Large intestine (tissue), 3 donors: ENCODE measurements at regions not wholly inside any gene's neighbourhood (a gene's known extent, or its start where the extent isn't known, plus 50 kb on each side); places are given as distances from the start of the nearest gene placed in this dataset.

Experiments
- DNase-seq, 2 donors: peaks; one replicate each; pipeline versions ENCODE4 v3.0.0 to v3.0.0-alpha.2; 2013
- H3K27ac ChIP-seq: one replicate; pipeline ENCODE4 v1.5.1; 2013; ENCODE audit warnings: low read length
- H3K27me3 ChIP-seq: 2 replicates; pipeline ENCODE4 v1.6.1; 2013; ENCODE audit warnings: low read length; ENCODE audit not compliant: control insufficient read depth, insufficient read depth
- H3K36me3 ChIP-seq: 2 replicates; pipeline ENCODE4 v1.6.1; 2013; ENCODE audit warnings: low read length; ENCODE audit not compliant: control insufficient read depth, insufficient read depth
- H3K4me1 ChIP-seq: one replicate; pipeline ENCODE4 v1.6.1; 2013; ENCODE audit warnings: low read length; ENCODE audit not compliant: control insufficient read depth, insufficient read depth
- H3K4me3 ChIP-seq: one replicate; pipeline ENCODE4 v1.5.1; 2013; ENCODE audit warnings: low read length
- H3K9me3 ChIP-seq: one replicate; pipeline ENCODE4 v1.6.1; 2013; ENCODE audit warnings: mild to moderate bottlenecking, low read depth, low read length, moderate library complexity; ENCODE audit not compliant: control insufficient read depth
- WGBS: methylation state at CpG from one replicate; pipeline ENCODE4 v1.1.5; 2013; ENCODE audit warnings: low lambda C conversion rate; ENCODE audit not compliant: insufficient coverage; 5-methylcytosine and 5-hydroxymethylcytosine counted together

DNA sequence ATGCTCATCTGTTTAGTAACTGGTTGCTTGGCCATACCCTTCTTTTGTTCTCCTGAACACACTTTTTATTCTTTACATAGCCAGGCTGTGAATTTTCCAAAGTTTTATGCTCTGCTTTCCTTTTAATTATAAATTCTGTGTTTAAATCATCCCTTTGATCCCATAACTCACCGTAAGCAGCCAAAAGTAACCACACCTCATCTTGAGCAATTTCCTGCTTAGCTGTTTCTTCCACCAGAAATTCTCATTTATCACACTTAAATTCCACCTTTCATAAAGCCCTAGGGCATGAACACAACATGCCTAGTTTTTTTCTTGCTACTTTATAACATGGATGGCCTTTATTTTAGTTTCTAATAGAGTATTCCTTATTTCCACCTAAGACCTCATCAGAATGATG lies 510.7 kb downstream of the C12orf50 start:
- WGBS: 100% methylated on average over 1 of the region's 1 CpG
- Histone ChIP-seq H3K4me3 (no peak overlapping the region), H3K36me3 (no peaks in the 10 kb centered on the region), H3K9me3 (no peaks in the 10 kb centered on the region), H3K27me3 (no peaks in the 10 kb centered on the region), H3K27ac (no peak overlapping the region), H3K4me1 (no peaks in the 10 kb centered on the region)
- no peak for DNase-seq

DNA sequence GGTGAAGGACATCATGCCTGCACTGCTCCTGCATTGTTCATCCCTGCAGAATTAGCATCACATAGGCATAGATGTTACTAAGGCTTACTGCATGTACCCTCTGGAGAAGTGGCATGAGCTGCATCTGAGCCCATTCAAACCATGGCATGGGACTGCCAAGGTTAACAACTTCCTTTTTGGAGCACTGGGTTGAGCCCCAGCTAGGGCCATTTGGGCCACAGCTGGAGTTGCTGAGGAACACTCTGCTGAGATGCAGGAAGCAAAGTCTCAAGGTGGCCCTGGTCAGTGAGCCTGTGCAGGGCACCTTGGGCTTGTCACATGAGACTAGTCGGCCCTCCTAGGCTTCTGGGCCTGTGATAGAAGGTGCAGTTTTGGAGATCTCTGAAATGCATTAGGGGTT lies 511.2 kb downstream of the C12orf50 start:
- no peak overlapping the region for H3K27ac ChIP-seq
- H3K27me3 ChIP-seq: no peaks in the 10 kb centered on the region
- no peaks in the 10 kb centered on the region for H3K4me1 ChIP-seq
- no CpG with 5 or more reads among the region's 1 CpG for WGBS
- no peaks in the 10 kb centered on the region for H3K9me3 ChIP-seq
- H3K4me3 ChIP-seq: no peak overlapping the region
- no peak for DNase-seq
- H3K36me3 ChIP-seq: no peaks in the 10 kb centered on the region

- no peak overlapping the region for H3K27ac ChIP-seq
- 40% methylated on average over 1 of the region's 2 CpGs for WGBS
- no peaks in the 10 kb centered on the region for H3K27me3 ChIP-seq
- H3K4me1 ChIP-seq: no peaks in the 10 kb centered on the region
- no peaks in the 10 kb centered on the region for H3K9me3 ChIP-seq
- no peaks in the 10 kb centered on the region for H3K36me3 ChIP-seq
- DNase-seq: no peak
- H3K4me3 ChIP-seq: no peak overlapping the region
Observed at GRCh38 chr12:87513536-87514280, 515.5 kb downstream of the C12orf50 start.

- whole genome bisulfite sequencing: 60% methylated on average over 1 of the region's 3 CpGs
- H3K9me3 ChIP-seq: no peaks in the 10 kb centered on the region
- no peak for DNase-seq
- no peak overlapping the region for H3K27ac ChIP-seq
- H3K4me3 ChIP-seq: no peak overlapping the region
- no peaks in the 10 kb centered on the region for H3K27me3 ChIP-seq
- H3K4me1 ChIP-seq: no peaks in the 10 kb centered on the region
- H3K36me3 ChIP-seq: no peaks in the 10 kb centered on the region
Observed at GRCh38 chr12:87511371-87511770, 517.8 kb downstream of the C12orf50 start.

- Histone ChIP-seq H3K27ac (no peak overlapping the region), H3K27me3 (no peaks in the 10 kb centered on the region), H3K36me3 (no peaks in the 10 kb centered on the region), H3K4me3 (no peak overlapping the region), H3K4me1 (no peaks in the 10 kb centered on the region), H3K9me3 (no peaks in the 10 kb centered on the region)
- no peak for DNase-seq
Observed at GRCh38 chr12:87509237-87509820, 519.9 kb downstream of the C12orf50 start.

DNA sequence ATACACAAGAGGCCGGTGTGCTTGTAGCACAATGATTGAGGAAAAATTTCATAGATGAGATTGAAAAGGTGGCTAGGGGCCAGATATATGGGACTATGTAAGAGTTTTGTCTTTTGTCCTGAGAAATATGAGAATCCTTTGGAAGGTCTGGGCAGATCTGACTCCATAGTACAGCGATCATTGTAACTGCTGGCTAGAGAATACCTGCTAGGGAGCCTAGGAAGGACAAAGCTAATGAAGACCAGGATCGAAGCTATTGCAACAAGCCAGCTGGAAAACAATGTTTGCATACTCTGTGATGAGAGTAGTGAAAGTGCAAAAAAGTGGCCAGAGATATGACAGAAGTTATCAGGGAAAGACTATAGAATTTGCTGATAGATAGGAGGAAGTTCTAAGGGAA lies 537.6 kb downstream of the C12orf50 start:
- 75% methylated on average over 1 of the region's 3 CpGs for WGBS
- Histone ChIP-seq H3K9me3 (no peaks in the 10 kb centered on the region), H3K27ac (no peak overlapping the region), H3K27me3 (no peaks in the 10 kb centered on the region), H3K36me3 (no peaks in the 10 kb centered on the region), H3K4me1 (no peaks in the 10 kb centered on the region), H3K4me3 (no peak overlapping the region)
- no peak for DNase-seq

DNA sequence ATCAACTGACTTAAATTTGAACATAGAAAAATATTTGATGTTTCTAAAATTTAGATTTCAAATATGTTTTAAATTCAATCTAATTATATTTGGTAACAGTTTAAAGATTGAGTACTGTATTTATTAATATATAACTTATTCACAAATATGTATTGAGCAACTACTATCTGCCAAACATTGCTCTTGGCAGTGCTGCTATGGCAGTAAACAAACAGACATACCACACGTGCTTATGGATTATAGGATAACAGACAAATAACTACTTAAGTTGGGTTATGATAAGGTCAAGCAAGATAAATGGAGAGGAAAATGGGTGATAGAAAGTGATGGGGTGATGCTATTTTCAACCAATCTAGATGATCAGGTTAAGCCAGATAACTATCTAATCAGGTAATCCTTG lies 538.1 kb downstream of the C12orf50 start:
- WGBS: no CpG with 5 or more reads among the region's 1 CpG
- Histone ChIP-seq H3K27ac (no peak overlapping the region), H3K9me3 (no peaks in the 10 kb centered on the region), H3K4me3 (no peak overlapping the region), H3K36me3 (no peaks in the 10 kb centered on the region), H3K4me1 (no peaks in the 10 kb centered on the region), H3K27me3 (no peaks in the 10 kb centered on the region)
- DNase-seq: no peak

- Histone ChIP-seq H3K9me3 (no peaks in the 10 kb centered on the region), H3K4me3 (no peak overlapping the region), H3K27me3 (no peaks in the 10 kb centered on the region), H3K36me3 (no peaks in the 10 kb centered on the region), H3K27ac (no peak overlapping the region), H3K4me1 (no peaks in the 10 kb centered on the region)
- no peak for DNase-seq
Observed at GRCh38 chr12:87469295-87469694, 559.9 kb downstream of the C12orf50 start.

DNA sequence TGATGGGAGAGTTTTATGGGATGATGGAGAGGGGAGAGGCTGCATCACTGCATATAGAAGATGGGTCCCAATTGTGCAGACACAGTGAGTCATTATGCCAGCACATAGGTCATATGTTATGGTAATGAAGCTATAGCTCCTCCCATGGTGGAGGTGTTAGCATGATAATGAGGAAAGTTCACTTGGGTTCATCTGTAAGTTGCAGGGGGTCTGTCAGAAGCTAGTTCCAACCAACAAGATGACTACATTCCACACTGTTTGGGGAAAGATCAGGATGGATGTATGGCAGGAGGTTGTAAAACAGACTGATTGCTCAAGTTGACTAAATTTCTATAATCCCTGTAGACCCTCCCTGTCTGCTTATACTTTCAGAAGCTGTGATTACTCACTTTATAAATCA lies 561.3 kb downstream of the C12orf50 start:
- no peaks in the 10 kb centered on the region for H3K4me1 ChIP-seq
- no peak overlapping the region for H3K4me3 ChIP-seq
- no peaks in the 10 kb centered on the region for H3K27me3 ChIP-seq

DNA sequence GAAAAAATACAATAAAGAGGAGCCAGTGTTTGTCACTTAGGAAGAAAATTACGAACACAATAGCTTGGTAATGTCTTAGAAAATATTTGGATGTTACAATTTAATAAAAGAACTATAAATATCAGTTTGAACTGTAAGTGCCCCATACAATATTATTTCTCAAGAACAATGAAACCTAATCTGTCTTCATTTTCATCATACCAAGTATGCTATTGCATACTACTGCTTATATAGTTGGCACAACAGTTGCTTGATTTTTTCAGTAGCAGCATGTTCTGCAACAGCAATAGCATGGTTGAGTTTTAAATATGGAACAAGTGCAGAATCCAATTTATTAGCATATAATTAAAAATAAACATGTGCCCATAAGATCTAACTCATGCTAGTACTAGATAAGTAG lies 564.6 kb downstream of the C12orf50 start:
- Histone ChIP-seq H3K4me1 (no peaks in the 10 kb centered on the region), H3K9me3 (no peaks in the 10 kb centered on the region), H3K36me3 (no peaks in the 10 kb centered on the region), H3K4me3 (no peak overlapping the region), H3K27ac (no peak overlapping the region), H3K27me3 (no peaks in the 10 kb centered on the region)
- DNase-seq: no peak
- WGBS: 81% methylated on average over 1 of the region's 1 CpG

More for the DNA sequence above, 561.3 kb downstream of the C12orf50 start:
- H3K27ac ChIP-seq: no peak overlapping the region
- no peaks in the 10 kb centered on the region for H3K9me3 ChIP-seq
- H3K36me3 ChIP-seq: no peaks in the 10 kb centered on the region
- no peak for DNase-seq

GRCh38 chr12:87444039-87444438 lies 585.2 kb downstream of the C12orf50 start:
- no peaks in the 10 kb centered on the region for H3K36me3 ChIP-seq
- H3K4me1 ChIP-seq: peaks cover 8% of the 10 kb centered on the region
- no peaks in the 10 kb centered on the region for H3K27me3 ChIP-seq
- DNase-seq: no peak
- H3K27ac ChIP-seq: no peak overlapping the region
- H3K4me3 ChIP-seq: no peak overlapping the region
- WGBS: no CpG with 5 or more reads among the region's 4 CpGs
- no peaks in the 10 kb centered on the region for H3K9me3 ChIP-seq
